Gastrocnemius medialis (tissue), 4 donors: ENCODE measurements at regions not wholly inside any gene's neighbourhood (a gene's known extent, or its start where the extent isn't known, plus 50 kb on each side); places are given as distances from the start of the nearest gene placed in this dataset.

Source experiments
- ATAC-seq, 2 donors: fragments of 150-250 bp; one replicate each; pipeline ENCODE4 v1.9.1; 2016
- DNase-seq, 2 donors: peaks; one replicate each; pipeline ENCODE4 v3.0.0-alpha.2; 2019
- H3K27ac ChIP-seq, 4 donors: fragments of 200-600 bp; sonication (generic); 1 replicate in 1 of 4; 2 replicates in 3 of 4; pipeline ENCODE4 v1.5.1; 2016 to 2018; ENCODE audit warnings: mild to moderate bottlenecking in 2 of 4, moderate library complexity in 1 of 4
- H3K27me3 ChIP-seq, 3 donors: fragments of 200-600 bp; sonication (generic) in 2 of 3; 1 replicate in 1 of 3; 2 replicates in 2 of 3; pipeline versions ENCODE4 v1.5.1 to v1.6.0; 2016 to 2019; ENCODE audit warnings: mild to moderate bottlenecking in 1 of 3, moderate library complexity in 1 of 3
- H3K36me3 ChIP-seq, 2 donors: fragments of 200-600 bp; sonication (generic) in 1 of 2; one replicate each; pipeline ENCODE4 v1.5.1; 2017 to 2018
- H3K4me1 ChIP-seq, 2 donors: fragments of 200-600 bp; sonication (generic) in 1 of 2; one replicate each; pipeline ENCODE4 v1.5.1; 2016 to 2017; ENCODE audit warnings: mild to moderate bottlenecking in 2 of 2
- H3K4me3 ChIP-seq, 4 donors: fragments of 200-600 bp; sonication (generic) in 3 of 4; 1 replicate in 1 of 4; 2 replicates in 3 of 4; pipeline ENCODE4 v1.5.1; 2016 to 2019; ENCODE audit warnings: mild to moderate bottlenecking in 2 of 4
- H3K9me3 ChIP-seq, 3 donors: fragments of 200-600 bp; sonication (generic) in 2 of 3; 1 replicate in 1 of 3; 2 replicates in 2 of 3; pipeline ENCODE4 v1.5.1; 2016 to 2019
- CTCF ChIP-seq, 5 experiments: fragments of 450-650 bp in 3 of 5; fragments of 200-600 bp in 2 of 5; sonication (generic) in 2 of 5; IDR thresholded peaks in 4 of 5; conservative IDR thresholded peaks in 1 of 5; 1 replicate in 4 of 5; 2 replicates in 1 of 5; pipeline ENCODE4 v1.5.1; 2016 to 2019; ENCODE audit warnings: antibody characterized with exemption in 5 of 5, mild to moderate bottlenecking in 3 of 5, moderate library complexity in 3 of 5
- POLR2A ChIP-seq, 2 donors: fragments of 450-650 bp; IDR thresholded peaks; one replicate each; pipeline ENCODE4 v1.6.1; 2017; ENCODE audit warnings: antibody characterized with exemption in 2 of 2, mild to moderate bottlenecking in 2 of 2, moderate library complexity in 2 of 2
- in situ Hi-C, 4 donors: fragments of 200-750 bp; cut with MboI; loops; one replicate each; pipeline versions ENCODE4 v1.15.0 to v1.8.0; 2017; ENCODE audit warnings: low sequenced_read_pairs in 4 of 4
- intact Hi-C: fragments of 100-400 bp; cut with DNase I; formaldehyde crosslinking; loops from one replicate; pipeline ENCODE4 v1.15.1; 2023; ENCODE audit warnings: low total_unique reads

GRCh38 chr13:73696271-73696670 lies 437.9 kb downstream of the KLF12 start:
- DNase-seq: no peak
- in situ Hi-C loops (no loop called here), intact Hi-C loops (no loop called here)
- H3K4me1 ChIP-seq: no peaks in the 10 kb centered on the region
- H3K27ac ChIP-seq: no peak overlapping the region
- H3K4me3 ChIP-seq: no peak overlapping the region
- TF ChIP-seq CTCF (IDR thresholded peaks at IDR 0.05 in 4 of 5, conservative IDR thresholded peaks at IDR 0.05 in 1 of 5) (no peak), POLR2A (IDR thresholded peaks at IDR 0.05) (no peak)
- ATAC-seq: no peak
- H3K9me3 ChIP-seq: no peaks in the 10 kb centered on the region
- peaks cover 0 to 18% of the 10 kb centered on the region in 2 donors for H3K36me3 ChIP-seq
- no peaks in the 10 kb centered on the region for H3K27me3 ChIP-seq

- Histone ChIP-seq H3K36me3 (peaks cover 0 to 18% of the 10 kb centered on the region in 2 donors), H3K4me1 (no peaks in the 10 kb centered on the region), H3K4me3 (no peak overlapping the region), H3K9me3 (no peaks in the 10 kb centered on the region), H3K27ac (no peak overlapping the region), H3K27me3 (no peaks in the 10 kb centered on the region)
- ATAC-seq (no peak), DNase-seq (no peak)
- TF ChIP-seq CTCF (IDR thresholded peaks at IDR 0.05 in 4 of 5, conservative IDR thresholded peaks at IDR 0.05 in 1 of 5): no peak
- TF ChIP-seq POLR2A (IDR thresholded peaks at IDR 0.05): no peak
- intact Hi-C loops: no loop called here
- in situ Hi-C loops: no loop called here
Measured at GRCh38 chr13:73695325-73695724, 438.9 kb downstream of the KLF12 start.

GRCh38 chr13:73693215-73693614 lies 441.0 kb downstream of the KLF12 start:
- no peak for ATAC-seq
- DNase-seq: no peak
- Histone ChIP-seq H3K9me3 (no peaks in the 10 kb centered on the region), H3K36me3 (peaks cover 0 to 18% of the 10 kb centered on the region in 2 donors), H3K4me1 (no peaks in the 10 kb centered on the region), H3K4me3 (no peak overlapping the region), H3K27me3 (no peaks in the 10 kb centered on the region), H3K27ac (no peak overlapping the region)
- no peak for TF ChIP-seq POLR2A (IDR thresholded peaks at IDR 0.05)
- no peak for TF ChIP-seq CTCF (IDR thresholded peaks at IDR 0.05 in 4 of 5, conservative IDR thresholded peaks at IDR 0.05 in 1 of 5)
- intact Hi-C loops: no loop called here
- in situ Hi-C loops: no loop called here

- no peak for TF ChIP-seq POLR2A (IDR thresholded peaks at IDR 0.05)
- no peak for TF ChIP-seq CTCF (IDR thresholded peaks at IDR 0.05 in 4 of 5, conservative IDR thresholded peaks at IDR 0.05 in 1 of 5)
- intact Hi-C loops: no loop called here
- Histone ChIP-seq H3K36me3 (peaks cover 0 to 18% of the 10 kb centered on the region in 2 donors), H3K4me1 (no peaks in the 10 kb centered on the region), H3K27ac (no peak overlapping the region), H3K4me3 (no peak overlapping the region), H3K27me3 (no peaks in the 10 kb centered on the region), H3K9me3 (no peaks in the 10 kb centered on the region)
- in situ Hi-C loops: no loop called here
- no peak for ATAC-seq
- no peak for DNase-seq
Measured at GRCh38 chr13:73691891-73692290, 442.3 kb downstream of the KLF12 start.

GRCh38 chr13:73687929-73688328 lies 446.3 kb downstream of the KLF12 start:
- ATAC-seq: no peak
- intact Hi-C loops (no loop called here), in situ Hi-C loops (no loop called here)
- TF ChIP-seq POLR2A (IDR thresholded peaks at IDR 0.05) (no peak), CTCF (IDR thresholded peaks at IDR 0.05 in 4 of 5, conservative IDR thresholded peaks at IDR 0.05 in 1 of 5) (no peak)
- DNase-seq: no peak
- no peak overlapping the region for H3K27ac ChIP-seq
- no peaks in the 10 kb centered on the region for H3K27me3 ChIP-seq
- H3K4me3 ChIP-seq: no peak overlapping the region
- no peaks in the 10 kb centered on the region for H3K36me3 ChIP-seq
- no peaks in the 10 kb centered on the region for H3K9me3 ChIP-seq
- no peaks in the 10 kb centered on the region for H3K4me1 ChIP-seq
